ENCODE measurements at regions not wholly inside any gene's neighbourhood (a gene's known extent, or its start where the extent isn't known, plus 50 kb on each side); places are given as distances from the start of the nearest gene placed in this dataset.

DNA sequence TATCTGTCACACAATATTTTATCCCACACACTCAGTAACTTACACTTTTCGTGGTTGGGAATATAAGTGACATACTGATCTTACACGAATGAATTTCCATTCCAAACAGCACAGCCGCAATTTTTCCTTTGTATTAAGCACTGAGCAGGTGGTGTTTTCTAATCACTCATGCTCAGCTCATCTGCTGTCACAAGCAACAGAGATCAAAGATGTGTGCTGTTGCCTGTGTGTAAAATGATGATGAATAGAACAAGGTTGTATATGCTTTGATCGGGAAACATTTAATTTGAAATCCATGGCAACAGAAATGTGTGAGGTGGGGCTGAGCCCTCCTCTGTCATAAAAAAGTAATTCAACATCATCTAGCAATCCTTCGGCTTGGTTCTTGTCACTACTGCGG, 927.7 kb upstream of the MBL2 start:
- no peaks in the 10 kb centered on the region for H4K20me1 ChIP-seq (ENCODE audit: control insufficient read depth, extremely low read depth, insufficient read depth, low read length)
- H3K9ac ChIP-seq (ENCODE audit: control insufficient read depth, extremely low read depth, insufficient read depth, low read length): no peak overlapping the region
- no peaks in the 10 kb centered on the region for H3K9me1 ChIP-seq (ENCODE audit: control insufficient read depth, extremely low read depth, insufficient read depth, low read length)
- H3K4me2 ChIP-seq (ENCODE audit: control insufficient read depth, extremely low read depth, insufficient read depth, low read depth, low read length): no peak overlapping the region
- no peaks in the 10 kb centered on the region for H3K27me3 ChIP-seq (ENCODE audit: control insufficient read depth, extremely low read depth, insufficient read depth, low read length)
- H3K27ac ChIP-seq (ENCODE audit: control insufficient read depth, insufficient read depth, low read length): no peak overlapping the region
- DNase-seq (ENCODE audit: low read depth, low spot score) (no peak), FAIRE-seq (no peak)
- H3K36me3 ChIP-seq (ENCODE audit: control insufficient read depth in 2 of 2, extremely low read depth in 1 of 2, insufficient read depth in 2 of 2, low read length in 2 of 2): no peaks in the 10 kb centered on the region
- dilution Hi-C loops (cut with MboI; ENCODE audit: extremely low pct_ligation_motif_present, low sequenced_read_pairs): no loop called here
- no peak overlapping the region for H3K4me3 ChIP-seq (ENCODE audit: control insufficient read depth in 2 of 3, extremely low read depth in 1 of 3, insufficient read depth in 2 of 3, low read depth in 1 of 3, low read length in 3 of 3)
- H3K4me1 ChIP-seq (ENCODE audit: control insufficient read depth, extremely low read depth, insufficient read depth, low read length): no peaks in the 10 kb centered on the region
- no peak overlapping the region for H2AFZ ChIP-seq (ENCODE audit: control insufficient read depth, low read length)
- no peaks in the 10 kb centered on the region for H3K79me2 ChIP-seq (ENCODE audit: control insufficient read depth, insufficient read depth, low read length)
- no peaks in the 10 kb centered on the region for H3K9me3 ChIP-seq (ENCODE audit: control insufficient read depth, low read depth, low read length)
- TF ChIP-seq, protein P1, sequence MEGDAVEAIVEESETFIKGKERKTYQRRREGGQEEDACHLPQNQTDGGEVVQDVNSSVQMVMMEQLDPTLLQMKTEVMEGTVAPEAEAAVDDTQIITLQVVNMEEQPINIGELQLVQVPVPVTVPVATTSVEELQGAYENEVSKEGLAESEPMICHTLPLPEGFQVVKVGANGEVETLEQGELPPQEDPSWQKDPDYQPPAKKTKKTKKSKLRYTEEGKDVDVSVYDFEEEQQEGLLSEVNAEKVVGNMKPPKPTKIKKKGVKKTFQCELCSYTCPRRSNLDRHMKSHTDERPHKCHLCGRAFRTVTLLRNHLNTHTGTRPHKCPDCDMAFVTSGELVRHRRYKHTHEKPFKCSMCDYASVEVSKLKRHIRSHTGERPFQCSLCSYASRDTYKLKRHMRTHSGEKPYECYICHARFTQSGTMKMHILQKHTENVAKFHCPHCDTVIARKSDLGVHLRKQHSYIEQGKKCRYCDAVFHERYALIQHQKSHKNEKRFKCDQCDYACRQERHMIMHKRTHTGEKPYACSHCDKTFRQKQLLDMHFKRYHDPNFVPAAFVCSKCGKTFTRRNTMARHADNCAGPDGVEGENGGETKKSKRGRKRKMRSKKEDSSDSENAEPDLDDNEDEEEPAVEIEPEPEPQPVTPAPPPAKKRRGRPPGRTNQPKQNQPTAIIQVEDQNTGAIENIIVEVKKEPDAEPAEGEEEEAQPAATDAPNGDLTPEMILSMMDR (optimal IDR thresholded peaks at IDR 0.05 in 1 of 3, IDR thresholded peaks at IDR 0.05 in 1 of 3, conservative IDR thresholded peaks at IDR 0.05 in 1 of 3; ENCODE audit: extremely low read depth in 1 of 3, insufficient read depth in 2 of 3, low read length in 3 of 3): no peak
- TF ChIP-seq EZH2 (IDR thresholded peaks at IDR 0.05; ENCODE audit: low read length): no peak

DNA sequence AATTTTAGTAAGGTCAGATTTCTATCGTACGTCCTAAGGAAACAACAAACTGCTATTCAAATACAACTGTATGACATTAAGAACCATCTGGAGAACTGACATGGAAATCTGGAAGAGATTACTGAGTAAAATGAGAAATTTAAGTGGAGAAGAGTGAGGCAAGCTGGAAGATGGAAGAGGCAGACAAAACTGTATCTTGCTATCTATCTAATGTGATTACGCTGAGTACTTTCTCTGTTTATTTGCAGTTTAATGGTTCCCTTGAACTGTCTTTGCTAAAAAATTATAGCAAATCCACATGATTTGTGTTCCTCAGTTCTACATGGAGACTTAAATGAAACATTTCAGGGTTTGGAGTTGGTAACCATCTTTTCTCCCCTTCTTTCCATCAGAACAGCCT, 927.1 kb upstream of the MBL2 start:
- FAIRE-seq: no peak
- DNase-seq (ENCODE audit: low read depth, low spot score): no peak
- dilution Hi-C loops (cut with MboI; ENCODE audit: extremely low pct_ligation_motif_present, low sequenced_read_pairs): no loop called here

More for the DNA sequence above, 927.1 kb upstream of the MBL2 start:
- no peaks in the 10 kb centered on the region for H3K9me1 ChIP-seq (ENCODE audit: control insufficient read depth, extremely low read depth, insufficient read depth, low read length)
- no peak overlapping the region for H3K9ac ChIP-seq (ENCODE audit: control insufficient read depth, extremely low read depth, insufficient read depth, low read length)
- no peaks in the 10 kb centered on the region for H3K27me3 ChIP-seq (ENCODE audit: control insufficient read depth, extremely low read depth, insufficient read depth, low read length)
- no peaks in the 10 kb centered on the region for H3K79me2 ChIP-seq (ENCODE audit: control insufficient read depth, insufficient read depth, low read length)
- H3K36me3 ChIP-seq (ENCODE audit: control insufficient read depth in 2 of 2, extremely low read depth in 1 of 2, insufficient read depth in 2 of 2, low read length in 2 of 2): no peaks in the 10 kb centered on the region
- no peak overlapping the region for H3K4me3 ChIP-seq (ENCODE audit: control insufficient read depth in 2 of 3, extremely low read depth in 1 of 3, insufficient read depth in 2 of 3, low read depth in 1 of 3, low read length in 3 of 3)
- no peak overlapping the region for H3K27ac ChIP-seq (ENCODE audit: control insufficient read depth, insufficient read depth, low read length)
- H3K9me3 ChIP-seq (ENCODE audit: control insufficient read depth, low read depth, low read length): no peaks in the 10 kb centered on the region
- no peaks in the 10 kb centered on the region for H3K4me1 ChIP-seq (ENCODE audit: control insufficient read depth, extremely low read depth, insufficient read depth, low read length)
- H3K4me2 ChIP-seq (ENCODE audit: control insufficient read depth, extremely low read depth, insufficient read depth, low read depth, low read length): no peak overlapping the region
- TF ChIP-seq, protein P1 (optimal IDR thresholded peaks at IDR 0.05 in 1 of 3, IDR thresholded peaks at IDR 0.05 in 1 of 3, conservative IDR thresholded peaks at IDR 0.05 in 1 of 3; ENCODE audit: extremely low read depth in 1 of 3, insufficient read depth in 2 of 3, low read length in 3 of 3): no peak
- TF ChIP-seq EZH2 (IDR thresholded peaks at IDR 0.05; ENCODE audit: low read length): no peak
- H2AFZ ChIP-seq (ENCODE audit: control insufficient read depth, low read length): no peak overlapping the region
- H4K20me1 ChIP-seq (ENCODE audit: control insufficient read depth, extremely low read depth, insufficient read depth, low read length): no peaks in the 10 kb centered on the region
